ENCODE measurements at regions not wholly inside any gene's neighbourhood (a gene's known extent, or its start where the extent isn't known, plus 50 kb on each side); places are given as distances from the start of the nearest gene placed in this dataset.

DNA sequence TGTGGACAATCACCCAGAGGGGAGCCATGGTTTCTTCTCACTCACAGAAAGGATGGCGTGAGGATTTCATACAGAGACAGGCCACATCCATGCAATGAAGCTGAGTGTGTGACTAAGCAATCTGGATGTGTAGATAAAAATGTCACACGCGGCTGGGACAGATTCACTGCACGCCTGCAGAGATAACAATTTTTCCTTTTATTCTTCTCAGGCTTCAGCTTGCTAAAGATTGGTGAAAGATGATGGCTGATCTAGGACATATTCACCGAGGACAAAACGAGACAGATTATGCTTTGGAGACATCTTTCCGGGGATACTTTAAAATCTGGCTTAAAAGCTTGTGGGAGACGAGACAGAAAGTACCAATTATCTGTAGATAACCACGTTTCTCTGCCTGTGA is 313.9 kb upstream of the TRPC7 start:
- TF ChIP-seq ZNF70 (CRISPR knock-in tag; IDR thresholded peaks at IDR 0.05) (no peak), ZC3H10 (CRISPR knock-in tag; IDR thresholded peaks at IDR 0.05) (no peak), ARNTL (CRISPR knock-in tag; IDR thresholded peaks at IDR 0.05; ENCODE audit: borderline replicate concordance, low read depth) (no peak), ZFP3 (CRISPR knock-in tag; IDR thresholded peaks at IDR 0.05) (no peak), GLIS3 (CRISPR knock-in tag; IDR thresholded peaks at IDR 0.05) (no peak)

All from SK-N-SH treated with all-trans-retinoic acid at 6 μM for 48 hours (cell line).